Ishikawa (cell line): ENCODE measurements at regions not wholly inside any gene's neighbourhood (a gene's known extent, or its start where the extent isn't known, plus 50 kb on each side); places are given as distances from the start of the nearest gene placed in this dataset.

Experiments
- CREB1 ChIP-seq: IDR thresholded peaks from 2 replicates; pipeline ENCODE4 v1.6.1; 2012; ENCODE audit warnings: low read depth
- EGR1 ChIP-seq: IDR thresholded peaks from 2 replicates; pipeline ENCODE4 v1.6.1; 2012
- EP300 ChIP-seq: IDR thresholded peaks from 2 replicates; pipeline ENCODE4 v1.6.1; 2012; ENCODE audit warnings: borderline replicate concordance
- FOXM1 ChIP-seq: IDR thresholded peaks from 2 replicates; pipeline ENCODE4 v1.6.1; 2012; ENCODE audit warnings: low read depth, borderline replicate concordance
- MAX ChIP-seq: IDR thresholded peaks from 2 replicates; pipeline ENCODE4 v1.6.1; 2012
- RAD21 ChIP-seq: IDR thresholded peaks from 2 replicates; pipeline ENCODE4 v1.6.1; 2012; ENCODE audit warnings: low read depth
- TAF1 ChIP-seq: IDR thresholded peaks from 2 replicates; pipeline ENCODE4 v1.6.1; 2012; ENCODE audit warnings: low read depth, mild to moderate bottlenecking
- TCF12 ChIP-seq: IDR thresholded peaks from 2 replicates; pipeline ENCODE4 v1.6.1; 2012; ENCODE audit warnings: low read depth
- TEAD4 ChIP-seq: IDR thresholded peaks from 2 replicates; pipeline ENCODE4 v1.6.1; 2012
- USF1 ChIP-seq: IDR thresholded peaks from 2 replicates; pipeline ENCODE4 v1.6.1; 2012
- YY1 ChIP-seq: IDR thresholded peaks from 2 replicates; pipeline ENCODE4 v1.6.1; 2012; ENCODE audit warnings: low read depth
- TF ChIP-seq, protein P1 (sequence below): IDR thresholded peaks from 2 replicates; pipeline ENCODE4 v1.6.1; 2012; ENCODE audit warnings: low read depth, mild to moderate bottlenecking

GRCh38 chr15:61295239-61295638 lies 66.1 kb upstream of the RORA start:
- TF ChIP-seq CREB1 (no peak), MAX (no peak), RAD21 (no peak), YY1 (no peak), TEAD4 (no peak), TCF12 (no peak), EP300 (no peak), TAF1 (no peak), EGR1 (no peak), FOXM1 (no peak), USF1 (no peak)
- TF ChIP-seq, protein P1, sequence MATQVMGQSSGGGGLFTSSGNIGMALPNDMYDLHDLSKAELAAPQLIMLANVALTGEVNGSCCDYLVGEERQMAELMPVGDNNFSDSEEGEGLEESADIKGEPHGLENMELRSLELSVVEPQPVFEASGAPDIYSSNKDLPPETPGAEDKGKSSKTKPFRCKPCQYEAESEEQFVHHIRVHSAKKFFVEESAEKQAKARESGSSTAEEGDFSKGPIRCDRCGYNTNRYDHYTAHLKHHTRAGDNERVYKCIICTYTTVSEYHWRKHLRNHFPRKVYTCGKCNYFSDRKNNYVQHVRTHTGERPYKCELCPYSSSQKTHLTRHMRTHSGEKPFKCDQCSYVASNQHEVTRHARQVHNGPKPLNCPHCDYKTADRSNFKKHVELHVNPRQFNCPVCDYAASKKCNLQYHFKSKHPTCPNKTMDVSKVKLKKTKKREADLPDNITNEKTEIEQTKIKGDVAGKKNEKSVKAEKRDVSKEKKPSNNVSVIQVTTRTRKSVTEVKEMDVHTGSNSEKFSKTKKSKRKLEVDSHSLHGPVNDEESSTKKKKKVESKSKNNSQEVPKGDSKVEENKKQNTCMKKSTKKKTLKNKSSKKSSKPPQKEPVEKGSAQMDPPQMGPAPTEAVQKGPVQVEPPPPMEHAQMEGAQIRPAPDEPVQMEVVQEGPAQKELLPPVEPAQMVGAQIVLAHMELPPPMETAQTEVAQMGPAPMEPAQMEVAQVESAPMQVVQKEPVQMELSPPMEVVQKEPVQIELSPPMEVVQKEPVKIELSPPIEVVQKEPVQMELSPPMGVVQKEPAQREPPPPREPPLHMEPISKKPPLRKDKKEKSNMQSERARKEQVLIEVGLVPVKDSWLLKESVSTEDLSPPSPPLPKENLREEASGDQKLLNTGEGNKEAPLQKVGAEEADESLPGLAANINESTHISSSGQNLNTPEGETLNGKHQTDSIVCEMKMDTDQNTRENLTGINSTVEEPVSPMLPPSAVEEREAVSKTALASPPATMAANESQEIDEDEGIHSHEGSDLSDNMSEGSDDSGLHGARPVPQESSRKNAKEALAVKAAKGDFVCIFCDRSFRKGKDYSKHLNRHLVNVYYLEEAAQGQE: no peak
